Erythroblast (primary cell): ENCODE measurements at regions not wholly inside any gene's neighbourhood (a gene's known extent, or its start where the extent isn't known, plus 50 kb on each side); places are given as distances from the start of the nearest gene placed in this dataset.

ENCODE experiments used
- GATA1 ChIP-seq: IDR thresholded peaks from 2 replicates; pipeline ENCODE4 v1.6.1; 2011; ENCODE audit warnings: low read depth, mild to moderate bottlenecking, control low read depth, low read length, moderate library complexity
- POLR2A ChIP-seq: IDR thresholded peaks from 2 replicates; pipeline ENCODE4 v1.6.1; 2011; ENCODE audit warnings: mild to moderate bottlenecking, low read length

DNA sequence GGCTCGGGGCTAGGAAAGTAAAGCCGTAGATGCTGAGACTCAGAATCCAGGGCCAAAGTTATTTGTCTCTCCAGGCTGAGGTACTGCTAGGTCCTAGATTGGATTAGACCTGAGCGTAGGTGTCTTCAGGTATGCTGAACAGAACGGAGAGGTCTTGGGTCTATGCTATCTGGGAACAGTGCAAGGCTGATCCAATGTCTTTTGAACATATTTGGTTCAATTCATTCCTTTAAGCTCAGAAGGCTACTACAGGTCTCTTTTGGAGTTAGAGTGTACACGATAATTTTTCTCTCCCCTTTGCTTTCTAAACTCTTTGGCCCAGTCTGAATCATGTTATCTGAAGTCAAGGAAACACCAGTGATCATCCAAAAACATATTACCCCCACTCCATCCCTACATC, 137.5 kb upstream of the TBL1XR1 start:
- TF ChIP-seq POLR2A (no peak), GATA1 (no peak)
